NCI-H2227 treated with DMSO at 0.1 percent for 48 hours (cell line): ENCODE measurements at regions not wholly inside any gene's neighbourhood (a gene's known extent, or its start where the extent isn't known, plus 50 kb on each side); places are given as distances from the start of the nearest gene placed in this dataset.

Experiments used
- DNase-seq: peaks from one replicate; lab custom pipeline; 2025; lab: John Stamatoyannopoulos, UW

GRCh38 chr2:219769090-219769910 is 141.9 kb downstream of the SLC4A3 start:
- DNase-seq = no peak

GRCh38 chr2:219772103-219772635 is 144.7 kb downstream of the SLC4A3 start:
- DNase-seq = peak; percentile 16

DNA sequence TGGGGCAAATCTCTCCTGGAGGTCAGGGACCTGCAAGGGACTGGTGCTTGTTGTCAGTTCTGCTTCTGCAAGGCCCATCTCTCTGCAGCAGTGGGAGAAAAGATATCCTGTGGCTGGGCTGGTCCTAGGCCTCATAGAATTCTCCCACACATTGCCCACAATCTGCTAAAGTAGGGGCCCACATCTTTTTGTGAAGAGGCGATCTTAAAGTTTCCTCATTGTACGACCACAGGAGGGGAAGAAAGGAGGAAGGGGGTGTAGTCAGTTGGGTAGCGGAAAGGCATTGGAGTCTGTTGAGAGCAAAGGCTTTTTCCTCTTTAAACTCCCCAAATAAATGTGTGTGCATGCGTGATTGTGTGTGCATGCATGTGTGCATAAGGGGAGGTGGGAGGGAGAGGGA is 145.3 kb downstream of the SLC4A3 start:
- no peak for DNase-seq

- DNase-seq = no peak
Measured at GRCh38 chr2:219775506-219775905, 148.1 kb downstream of the SLC4A3 start.

DNA sequence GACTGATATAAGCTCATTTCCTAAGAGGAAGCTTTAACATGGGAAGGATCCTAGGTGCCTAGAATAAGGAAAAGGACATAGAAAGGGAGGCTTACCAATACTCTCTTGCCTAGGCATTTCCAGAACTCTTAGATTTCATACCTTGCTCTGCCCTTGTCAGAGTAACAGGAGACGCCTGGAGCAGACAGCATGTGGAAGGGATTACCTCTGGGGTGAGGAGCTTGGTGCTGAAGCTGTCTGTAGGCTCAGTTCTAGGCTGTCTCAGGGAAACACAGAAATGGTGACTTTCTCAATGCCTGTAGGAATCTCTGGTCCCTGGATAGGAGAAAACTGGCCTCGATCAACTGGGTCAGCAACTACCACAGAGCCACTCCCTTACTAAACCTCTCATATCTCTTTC is 150.0 kb downstream of the SLC4A3 start:
- DNase-seq = no peak

DNA sequence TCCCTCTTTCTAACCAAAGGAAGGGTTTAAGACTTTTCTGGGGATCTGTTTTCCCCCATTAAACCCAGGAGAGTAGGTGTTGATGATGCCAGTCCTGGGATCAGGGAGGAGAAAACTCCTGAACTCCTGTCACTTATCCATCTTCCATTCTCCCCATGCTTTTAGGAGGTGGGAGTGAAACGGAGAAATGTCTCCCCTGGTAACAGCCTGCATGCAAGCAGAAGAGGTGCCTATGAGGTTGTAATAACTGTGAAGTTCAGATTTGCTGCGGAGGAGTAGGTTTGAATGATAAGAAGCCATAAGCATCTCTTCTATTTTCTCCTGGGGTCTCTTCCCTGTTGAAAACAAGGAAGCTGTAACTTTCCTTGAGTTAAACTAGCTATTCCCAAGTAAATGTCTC is 150.8 kb downstream of the SLC4A3 start:
- no peak for DNase-seq

DNA sequence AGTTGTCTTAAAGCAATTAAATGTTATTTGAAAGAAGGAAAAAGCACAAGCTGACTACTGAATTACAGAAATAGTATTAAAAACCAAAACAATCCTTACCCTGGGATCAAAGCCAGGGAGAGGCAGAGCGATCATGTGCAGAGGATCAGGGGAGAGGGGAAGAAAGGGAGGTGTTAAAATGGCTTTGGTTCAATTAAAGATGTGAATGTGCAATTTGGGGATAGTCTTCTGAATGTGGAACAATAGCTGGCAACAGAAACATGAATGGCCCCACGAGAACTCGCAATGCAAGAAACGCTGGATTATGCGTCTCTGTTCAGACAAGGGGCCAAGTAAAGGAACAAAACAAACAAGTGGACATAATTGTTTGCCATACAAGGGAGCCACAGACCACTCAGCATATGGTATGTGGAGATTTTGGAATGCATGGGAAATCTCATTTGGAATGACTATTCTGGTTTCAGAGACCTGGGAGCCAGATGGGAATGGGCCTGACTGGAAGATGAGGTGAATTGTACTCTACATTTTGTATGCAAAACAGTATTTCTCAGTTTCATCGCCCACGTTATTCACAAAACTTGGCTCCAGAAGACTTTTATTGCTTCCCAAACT is 155.4 kb downstream of the SLC4A3 start:
- no peak for DNase-seq

GRCh38 chr2:219783359-219783975 is 156.0 kb downstream of the SLC4A3 start:
- DNase-seq = no peak

GRCh38 chr2:219784178-219784577 is 156.7 kb downstream of the SLC4A3 start:
- no peak for DNase-seq

- no peak for DNase-seq
Measured at GRCh38 chr2:219789476-219789875, 162.0 kb downstream of the SLC4A3 start.

- DNase-seq = no peak
Measured at GRCh38 chr2:219792446-219792845, 165.0 kb downstream of the SLC4A3 start.

GRCh38 chr2:219798430-219798829 is 171.0 kb downstream of the SLC4A3 start:
- DNase-seq = no peak

DNA sequence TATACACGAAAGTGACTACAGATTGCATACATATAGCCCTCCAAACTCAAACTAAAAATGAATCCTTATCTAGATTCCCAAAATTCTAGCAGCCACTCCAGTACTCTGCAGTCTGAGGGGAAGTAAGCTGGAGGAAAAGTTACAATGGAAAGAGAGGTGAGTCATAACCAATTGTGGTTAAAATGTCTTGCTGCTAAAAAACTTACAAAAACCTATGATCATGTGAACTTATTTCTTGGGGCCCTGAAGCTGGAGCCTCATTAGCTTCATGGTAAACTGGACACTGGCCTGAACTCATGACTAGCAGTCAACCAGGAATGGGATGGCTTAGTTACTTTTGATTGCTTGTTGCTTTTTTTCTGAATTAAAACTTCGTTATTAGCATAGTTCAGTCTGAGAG is 175.9 kb downstream of the SLC4A3 start:
- DNase-seq = no peak

- no peak for DNase-seq
Measured at GRCh38 chr2:219810895-219811294, 183.5 kb downstream of the SLC4A3 start.

DNA sequence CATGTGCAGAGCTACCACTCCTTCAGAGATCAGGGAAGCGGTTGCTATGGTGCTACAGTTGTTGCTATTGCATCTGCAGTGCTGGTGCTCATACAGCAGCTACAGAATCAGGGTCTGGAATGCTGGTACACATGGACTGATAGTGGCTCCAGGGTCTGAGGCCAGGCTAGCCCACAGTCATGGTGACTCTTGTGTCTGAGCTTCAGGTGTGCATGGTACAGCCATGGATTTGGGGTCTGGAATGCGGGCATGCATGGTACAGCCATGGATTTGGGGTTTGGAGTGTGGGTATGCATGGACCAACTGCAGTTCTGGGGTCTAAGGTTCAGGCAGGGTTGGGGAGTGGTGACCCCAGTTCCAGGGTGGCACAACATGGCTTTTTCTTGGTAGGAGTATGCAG is 185.2 kb downstream of the SLC4A3 start:
- DNase-seq = no peak

GRCh38 chr2:219820767-219821166 is 193.3 kb downstream of the SLC4A3 start:
- no peak for DNase-seq

GRCh38 chr2:219823574-219823973 is 196.1 kb downstream of the SLC4A3 start:
- no peak for DNase-seq

DNA sequence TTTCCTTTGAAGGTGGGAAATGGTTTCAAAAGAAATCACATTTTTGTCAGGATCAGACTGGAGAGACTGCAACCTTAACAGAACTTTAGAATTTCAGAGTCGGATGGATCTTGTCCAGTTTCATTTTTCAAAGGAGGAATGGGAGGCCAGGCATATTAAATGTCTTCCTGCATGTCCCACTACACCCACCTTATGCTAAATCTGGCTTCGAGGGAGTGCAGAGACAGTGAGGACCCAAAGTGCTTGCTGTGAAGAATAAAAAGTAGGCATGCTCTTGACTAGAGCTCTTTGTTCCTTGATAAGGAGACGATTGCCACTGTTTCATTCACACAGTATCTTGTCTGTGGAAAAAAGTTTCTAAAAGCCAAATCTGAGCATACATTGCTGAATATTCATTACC is 197.6 kb downstream of the SLC4A3 start:
- no peak for DNase-seq

GRCh38 chr2:219828127-219828526 is 200.7 kb downstream of the SLC4A3 start:
- no peak for DNase-seq

- DNase-seq = no peak
Measured at GRCh38 chr2:219829667-219830352, 202.4 kb downstream of the SLC4A3 start.

- no peak for DNase-seq
Measured at GRCh38 chr2:219830353-219830738, 202.9 kb downstream of the SLC4A3 start.

DNA sequence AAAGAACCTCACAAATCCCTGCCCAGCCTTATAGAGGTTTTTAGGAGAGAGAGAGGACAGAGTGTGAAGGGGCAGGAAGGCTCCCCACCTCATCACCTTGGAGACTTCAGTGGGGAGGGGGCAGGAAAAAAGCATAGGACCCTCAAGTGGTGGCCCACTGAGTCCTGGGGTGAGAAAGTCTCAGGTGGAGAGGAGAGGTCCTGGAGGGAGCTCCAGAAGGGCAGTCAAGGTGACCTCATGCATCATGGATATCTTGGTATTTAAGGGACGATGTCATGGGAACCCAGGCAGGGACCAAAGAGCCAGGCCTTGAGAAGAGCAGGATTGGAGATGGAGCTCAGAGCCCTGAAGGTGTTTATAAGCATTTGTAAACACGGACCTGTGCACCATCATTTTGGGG is 204.5 kb downstream of the SLC4A3 start:
- no peak for DNase-seq
